OCI-LY3 (cell line): ENCODE measurements at regions not wholly inside any gene's neighbourhood (a gene's known extent, or its start where the extent isn't known, plus 50 kb on each side); places are given as distances from the start of the nearest gene placed in this dataset.

ENCODE experiments used
- H2AFZ ChIP-seq: fragments of 200-600, 300-600 bp; shearing (Covaris generic); 2 replicates; pipeline ENCODE4 v1.6.0; 2014; ENCODE audit warnings: antibody characterized with exemption, low read depth, low read length
- H3K27ac ChIP-seq: fragments of 200-600, 300-600 bp; sonication (generic); 2 replicates; pipeline ENCODE4 v1.5.1; 2014; ENCODE audit warnings: mild to moderate bottlenecking, low read length, moderate library complexity, mixed read lengths
- H3K27me3 ChIP-seq: fragments of 200-600, 300-600 bp; sonication (generic); 2 replicates; pipeline ENCODE4 v1.6.1; 2014; ENCODE audit warnings: low read depth, low read length, mixed read lengths
- H3K36me3 ChIP-seq: fragments of 200-600, 300-600 bp; sonication (generic); replicated peaks from 2 replicates; pipeline ENCODE3; 2014; ENCODE audit warnings: low read depth, low read length, mixed read lengths
- H3K4me1 ChIP-seq: fragments of 300-600, 200-600 bp; sonication (generic); 2 replicates; pipeline ENCODE4 v1.6.1; 2014; ENCODE audit warnings: low read length, mixed read lengths
- H3K4me2 ChIP-seq: fragments of 200-600, 300-600 bp; sonication (generic); 2 replicates; pipeline ENCODE4 v1.6.1; 2014; ENCODE audit warnings: low read length, mixed read lengths
- H3K4me3 ChIP-seq: fragments of 300-600, 200-600 bp; sonication (generic); 2 replicates; pipeline ENCODE4 v1.5.1; 2014; ENCODE audit warnings: antibody characterized with exemption, mild to moderate bottlenecking, low read length, moderate library complexity
- H3K79me2 ChIP-seq: fragments of 300-600, 200-600 bp; shearing (Covaris generic); 2 replicates; pipeline ENCODE4 v1.6.1; 2014; ENCODE audit warnings: mild to moderate bottlenecking, low read length, mixed read lengths
- H3K9ac ChIP-seq: fragments of 300-600, 200-600 bp; shearing (Covaris generic); 2 replicates; pipeline ENCODE4 v1.6.0; 2014; ENCODE audit warnings: mild to moderate bottlenecking, low read length, moderate library complexity
- H3K9me3 ChIP-seq: fragments of 200-600, 300-600 bp; shearing (Covaris generic); 2 replicates; pipeline ENCODE4 v1.6.1; 2014; ENCODE audit warnings: low read length, mixed read lengths; ENCODE audit not compliant: insufficient read depth
- H4K20me1 ChIP-seq: fragments of 200-600, 300-600 bp; sonication (generic); 2 replicates; pipeline ENCODE4 v1.6.1; 2016; ENCODE audit warnings: low read length, mixed read lengths; ENCODE audit not compliant: insufficient read depth
- CTCF ChIP-seq: fragments of 200-600, 300-600 bp; sonication (generic); IDR thresholded peaks from 2 replicates; pipeline ENCODE4 v1.5.1; 2014; ENCODE audit warnings: antibody characterized with exemption, low read length, low read depth
- EZH2phosphoT487 ChIP-seq: fragments of 200-600 bp; shearing (Covaris generic); IDR thresholded peaks from 2 replicates; pipeline ENCODE4 v1.6.1; 2018; ENCODE audit warnings: antibody characterized with exemption, mixed run types, low read depth

- Histone ChIP-seq H3K27ac (no peak overlapping the region), H3K9me3 (no peaks in the 10 kb centered on the region), H3K4me3 (no peak overlapping the region), H3K36me3 (no peaks in the 10 kb centered on the region), H3K9ac (no peak overlapping the region), H3K27me3 (no peaks in the 10 kb centered on the region), H3K79me2 (no peaks in the 10 kb centered on the region), H4K20me1 (no peaks in the 10 kb centered on the region), H3K4me2 (no peak overlapping the region), H3K4me1 (no peaks in the 10 kb centered on the region), H2AFZ (no peak overlapping the region)
- TF ChIP-seq EZH2phosphoT487 (no peak), CTCF (no peak)
Measured at GRCh38 chr2:160913323-160913722, 246.9 kb upstream of the TANK start.

GRCh38 chr2:160914217-160914616 is 246.0 kb upstream of the TANK start:
- no peak for TF ChIP-seq EZH2phosphoT487
- no peak for TF ChIP-seq CTCF
- no peak overlapping the region for H3K27ac ChIP-seq
- H2AFZ ChIP-seq = no peak overlapping the region
- no peaks in the 10 kb centered on the region for H3K4me1 ChIP-seq
- H3K79me2 ChIP-seq = no peaks in the 10 kb centered on the region
- H4K20me1 ChIP-seq = no peaks in the 10 kb centered on the region
- no peak overlapping the region for H3K4me2 ChIP-seq
- no peaks in the 10 kb centered on the region for H3K9me3 ChIP-seq
- no peaks in the 10 kb centered on the region for H3K27me3 ChIP-seq
- no peak overlapping the region for H3K4me3 ChIP-seq
- no peak overlapping the region for H3K9ac ChIP-seq
- no peaks in the 10 kb centered on the region for H3K36me3 ChIP-seq

GRCh38 chr2:160916300-160916699 is 243.9 kb upstream of the TANK start:
- no peaks in the 10 kb centered on the region for H3K27me3 ChIP-seq

GRCh38 chr2:160917850-160918249 is 242.4 kb upstream of the TANK start:
- no peaks in the 10 kb centered on the region for H3K36me3 ChIP-seq
- H2AFZ ChIP-seq = no peak overlapping the region
- H3K79me2 ChIP-seq = no peaks in the 10 kb centered on the region
- no peak overlapping the region for H3K4me2 ChIP-seq
- H3K9ac ChIP-seq = no peak overlapping the region
- peaks cover 6% of the 10 kb centered on the region for H3K4me1 ChIP-seq
- H3K4me3 ChIP-seq = no peak overlapping the region
- H3K27ac ChIP-seq = no peak overlapping the region
- no peaks in the 10 kb centered on the region for H3K27me3 ChIP-seq
- TF ChIP-seq CTCF (no peak), EZH2phosphoT487 (no peak)
- H3K9me3 ChIP-seq = no peaks in the 10 kb centered on the region
- H4K20me1 ChIP-seq = no peaks in the 10 kb centered on the region

More at GRCh38 chr2:160916300-160916699, 243.9 kb upstream of the TANK start:
- Histone ChIP-seq H3K79me2 (no peaks in the 10 kb centered on the region), H3K9ac (no peak overlapping the region), H3K36me3 (no peaks in the 10 kb centered on the region), H4K20me1 (no peaks in the 10 kb centered on the region), H3K4me2 (no peak overlapping the region), H2AFZ (no peak overlapping the region), H3K4me1 (peaks cover 6% of the 10 kb centered on the region), H3K9me3 (no peaks in the 10 kb centered on the region), H3K27ac (no peak overlapping the region), H3K4me3 (no peak overlapping the region)
- TF ChIP-seq CTCF (no peak), EZH2phosphoT487 (no peak)
